ENCODE measurements at regions not wholly inside any gene's neighbourhood (a gene's known extent, or its start where the extent isn't known, plus 50 kb on each side); places are given as distances from the start of the nearest gene placed in this dataset.

- H3K4me3 ChIP-seq (ENCODE audit: low read length) = no peak overlapping the region
- H3K4me1 ChIP-seq (ENCODE audit: control insufficient read depth, insufficient read depth, low read length) = no peaks in the 10 kb centered on the region
- DNase-seq (no peak), ATAC-seq (no peak)
- Mint-ChIP-seq H3K4me1 (no peaks in the 10 kb centered on the region), H3K36me3 (no peaks in the 10 kb centered on the region), H3K27me3 (ENCODE audit: low read depth in 2 of 2) (peaks cover 0 to 2% of the 10 kb centered on the region in 2 donors), H3K4me3 (no peak overlapping the region), H3K27ac (no peak overlapping the region), H3K9me3 (no peaks in the 10 kb centered on the region)
- no peak for TF ChIP-seq CTCF (IDR thresholded peaks at IDR 0.05)
- no peaks in the 10 kb centered on the region for H3K9me3 ChIP-seq (ENCODE audit: control insufficient read depth, insufficient read depth, low read length)
- no peaks in the 10 kb centered on the region for H3K36me3 ChIP-seq (ENCODE audit: control insufficient read depth, insufficient read depth, low read length)
- H3K27me3 ChIP-seq (ENCODE audit: control insufficient read depth, insufficient read depth, low read length) = no peaks in the 10 kb centered on the region
- WGBS (ENCODE audit: insufficient coverage) = 47% methylated on average over 2 of the region's 3 CpGs
- intact Hi-C loops (cut with micrococcal nuclease) = no loop called here
- no peak overlapping the region for H3K27ac ChIP-seq (ENCODE audit: low read length)
Observed at GRCh38 chr4:16382571-16382970, 156.3 kb upstream of the TAPT1 start.

GRCh38 chr4:16377887-16378286 is 151.6 kb upstream of the TAPT1 start:
- H3K4me3 ChIP-seq (ENCODE audit: low read length) = no peak overlapping the region
- H3K36me3 Mint-ChIP-seq = no peaks in the 10 kb centered on the region
- H3K27ac ChIP-seq (ENCODE audit: low read length) = no peak overlapping the region
- TF ChIP-seq CTCF (IDR thresholded peaks at IDR 0.05) = no peak
- WGBS (ENCODE audit: insufficient coverage) = 89% methylated on average over 3 of the region's 5 CpGs
- DNase-seq (no peak), ATAC-seq (no peak)
- no peaks in the 10 kb centered on the region for H3K4me1 ChIP-seq (ENCODE audit: control insufficient read depth, insufficient read depth, low read length)
- no peaks in the 10 kb centered on the region for H3K9me3 ChIP-seq (ENCODE audit: control insufficient read depth, insufficient read depth, low read length)
- H3K9me3 Mint-ChIP-seq = peaks cover 2% of the 10 kb centered on the region in 2 donors
- H3K27me3 Mint-ChIP-seq (ENCODE audit: low read depth in 2 of 2) = no peaks in the 10 kb centered on the region
- intact Hi-C loops (cut with micrococcal nuclease) = no loop called here
- no peak overlapping the region for H3K4me3 Mint-ChIP-seq
- H3K27ac Mint-ChIP-seq = no peak overlapping the region
- no peaks in the 10 kb centered on the region for H3K36me3 ChIP-seq (ENCODE audit: control insufficient read depth, insufficient read depth, low read length)
- H3K4me1 Mint-ChIP-seq = no peaks in the 10 kb centered on the region
- H3K27me3 ChIP-seq (ENCODE audit: control insufficient read depth, insufficient read depth, low read length) = no peaks in the 10 kb centered on the region

GRCh38 chr4:16365036-16365569 is 138.8 kb upstream of the TAPT1 start:
- H3K36me3 Mint-ChIP-seq = no peaks in the 10 kb centered on the region
- intact Hi-C loops (cut with micrococcal nuclease) = no loop called here
- no peak overlapping the region for H3K27ac Mint-ChIP-seq
- Histone ChIP-seq H3K36me3 (ENCODE audit: control insufficient read depth, insufficient read depth, low read length) (no peaks in the 10 kb centered on the region), H3K9me3 (ENCODE audit: control insufficient read depth, insufficient read depth, low read length) (no peaks in the 10 kb centered on the region), H3K4me3 (ENCODE audit: low read length) (no peak overlapping the region), H3K4me1 (ENCODE audit: control insufficient read depth, insufficient read depth, low read length) (no peaks in the 10 kb centered on the region), H3K27me3 (ENCODE audit: control insufficient read depth, insufficient read depth, low read length) (no peaks in the 10 kb centered on the region), H3K27ac (ENCODE audit: low read length) (no peak overlapping the region)
- ATAC-seq (no peak), DNase-seq (no peak)
- peaks cover 0 to 3% of the 10 kb centered on the region in 2 donors for H3K9me3 Mint-ChIP-seq
- H3K4me1 Mint-ChIP-seq = no peaks in the 10 kb centered on the region
- no peak overlapping the region for H3K4me3 Mint-ChIP-seq
- WGBS (ENCODE audit: insufficient coverage) = 86% methylated on average over 5 of the region's 5 CpGs
- no peak for TF ChIP-seq CTCF (IDR thresholded peaks at IDR 0.05)
- no peaks in the 10 kb centered on the region for H3K27me3 Mint-ChIP-seq (ENCODE audit: low read depth in 2 of 2)

GRCh38 chr4:16360694-16361262 is 134.5 kb upstream of the TAPT1 start:
- ATAC-seq (no peak), DNase-seq (no peak)
- Mint-ChIP-seq H3K9me3 (peaks cover 0 to 3% of the 10 kb centered on the region in 2 donors), H3K27me3 (ENCODE audit: low read depth in 2 of 2) (no peaks in the 10 kb centered on the region), H3K27ac (no peak overlapping the region), H3K36me3 (no peaks in the 10 kb centered on the region), H3K4me3 (no peak overlapping the region), H3K4me1 (no peaks in the 10 kb centered on the region)
- Histone ChIP-seq H3K9me3 (ENCODE audit: control insufficient read depth, insufficient read depth, low read length) (no peaks in the 10 kb centered on the region), H3K36me3 (ENCODE audit: control insufficient read depth, insufficient read depth, low read length) (no peaks in the 10 kb centered on the region), H3K27ac (ENCODE audit: low read length) (no peak overlapping the region), H3K27me3 (ENCODE audit: control insufficient read depth, insufficient read depth, low read length) (no peaks in the 10 kb centered on the region), H3K4me1 (ENCODE audit: control insufficient read depth, insufficient read depth, low read length) (no peaks in the 10 kb centered on the region), H3K4me3 (ENCODE audit: low read length) (no peak overlapping the region)
- intact Hi-C loops (cut with micrococcal nuclease) = no loop called here
- no peak for TF ChIP-seq CTCF (IDR thresholded peaks at IDR 0.05)
- 95% methylated on average over 36 of the region's 36 CpGs for WGBS (ENCODE audit: insufficient coverage)
